ENCODE measurements at regions not wholly inside any gene's neighbourhood (a gene's known extent, or its start where the extent isn't known, plus 50 kb on each side); places are given as distances from the start of the nearest gene placed in this dataset.

DNA sequence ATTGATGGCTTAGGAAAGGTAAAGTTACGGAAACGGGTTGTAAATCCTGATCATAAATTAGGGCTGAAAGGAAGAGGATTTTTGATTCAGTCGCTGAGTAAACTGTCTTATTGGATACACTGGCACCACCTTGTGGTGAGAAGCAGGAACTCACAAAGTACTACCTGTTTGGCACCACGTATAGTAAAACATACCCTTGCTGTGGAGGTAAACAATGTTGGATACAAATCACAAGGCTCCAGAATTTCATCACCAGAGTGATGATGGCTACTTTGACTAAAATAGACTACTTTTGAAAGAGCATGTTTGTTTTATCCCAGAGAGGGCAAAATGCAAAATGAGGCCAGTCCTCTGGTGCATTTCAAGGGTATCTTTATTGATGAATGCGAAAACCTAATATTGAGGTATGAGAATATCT, 216.9 kb downstream of the IGSF11 start:
- H3K4me3 Mint-ChIP-seq, result no peak overlapping the region
- H3K4me1 Mint-ChIP-seq, result peaks cover 6% of the 10 kb centered on the region; the same call in 2 of the 3 replicates
- Histone ChIP-seq H4K20me1 (replicated peaks; ENCODE audit: insufficient read depth) (no peaks in the 10 kb centered on the region), H3K27me3 (ENCODE audit: insufficient read depth) (no peaks in the 10 kb centered on the region), H3F3A (replicated peaks; ENCODE audit: low read depth) (no peaks in the 10 kb centered on the region), H3K79me2 (replicated peaks; ENCODE audit: insufficient read depth) (no peaks in the 10 kb centered on the region), H3K36me3 (ENCODE audit: insufficient read depth) (no peaks in the 10 kb centered on the region), H3K4me2 (no peak overlapping the region), H2AFZ (no peak overlapping the region), H3K4me3 (no peak overlapping the region), H3K9me2 (ENCODE audit: insufficient read depth) (no peaks in the 10 kb centered on the region), H3K4me1 (ENCODE audit: insufficient read depth) (peaks cover 4% of the 10 kb centered on the region; the same call in 1 of the 2 replicates), H3K27ac (ENCODE audit: low read depth) (no peak overlapping the region)
- H3K36me3 Mint-ChIP-seq (ENCODE audit: low read depth), result no peaks in the 10 kb centered on the region
- TF ChIP-seq EZH2phosphoT487 (IDR thresholded peaks at IDR 0.05; ENCODE audit: unreplicated experiment), result no peak
- TF ChIP-seq NANOG (IDR thresholded peaks at IDR 0.05; ENCODE audit: borderline replicate concordance), result no peak
- TF ChIP-seq ZNF331 (CRISPR knock-in tag; IDR thresholded peaks at IDR 0.05; ENCODE audit: low read depth), result no peak
- no peak for TF ChIP-seq JUNB (IDR thresholded peaks at IDR 0.05; ENCODE audit: unreplicated experiment)
- TF ChIP-seq, protein P1, sequence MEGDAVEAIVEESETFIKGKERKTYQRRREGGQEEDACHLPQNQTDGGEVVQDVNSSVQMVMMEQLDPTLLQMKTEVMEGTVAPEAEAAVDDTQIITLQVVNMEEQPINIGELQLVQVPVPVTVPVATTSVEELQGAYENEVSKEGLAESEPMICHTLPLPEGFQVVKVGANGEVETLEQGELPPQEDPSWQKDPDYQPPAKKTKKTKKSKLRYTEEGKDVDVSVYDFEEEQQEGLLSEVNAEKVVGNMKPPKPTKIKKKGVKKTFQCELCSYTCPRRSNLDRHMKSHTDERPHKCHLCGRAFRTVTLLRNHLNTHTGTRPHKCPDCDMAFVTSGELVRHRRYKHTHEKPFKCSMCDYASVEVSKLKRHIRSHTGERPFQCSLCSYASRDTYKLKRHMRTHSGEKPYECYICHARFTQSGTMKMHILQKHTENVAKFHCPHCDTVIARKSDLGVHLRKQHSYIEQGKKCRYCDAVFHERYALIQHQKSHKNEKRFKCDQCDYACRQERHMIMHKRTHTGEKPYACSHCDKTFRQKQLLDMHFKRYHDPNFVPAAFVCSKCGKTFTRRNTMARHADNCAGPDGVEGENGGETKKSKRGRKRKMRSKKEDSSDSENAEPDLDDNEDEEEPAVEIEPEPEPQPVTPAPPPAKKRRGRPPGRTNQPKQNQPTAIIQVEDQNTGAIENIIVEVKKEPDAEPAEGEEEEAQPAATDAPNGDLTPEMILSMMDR (conservative IDR thresholded peaks at IDR 0.05; ENCODE audit: low read depth in 2 of 2), result peak; percentile 85 to 88
- TF ChIP-seq EZH2 (IDR thresholded peaks at IDR 0.05; ENCODE audit: low read depth, unreplicated experiment), result no peak
- TF ChIP-seq ZNF114 (CRISPR knock-in tag; IDR thresholded peaks at IDR 0.05), result no peak
- TF ChIP-seq, protein P2, sequence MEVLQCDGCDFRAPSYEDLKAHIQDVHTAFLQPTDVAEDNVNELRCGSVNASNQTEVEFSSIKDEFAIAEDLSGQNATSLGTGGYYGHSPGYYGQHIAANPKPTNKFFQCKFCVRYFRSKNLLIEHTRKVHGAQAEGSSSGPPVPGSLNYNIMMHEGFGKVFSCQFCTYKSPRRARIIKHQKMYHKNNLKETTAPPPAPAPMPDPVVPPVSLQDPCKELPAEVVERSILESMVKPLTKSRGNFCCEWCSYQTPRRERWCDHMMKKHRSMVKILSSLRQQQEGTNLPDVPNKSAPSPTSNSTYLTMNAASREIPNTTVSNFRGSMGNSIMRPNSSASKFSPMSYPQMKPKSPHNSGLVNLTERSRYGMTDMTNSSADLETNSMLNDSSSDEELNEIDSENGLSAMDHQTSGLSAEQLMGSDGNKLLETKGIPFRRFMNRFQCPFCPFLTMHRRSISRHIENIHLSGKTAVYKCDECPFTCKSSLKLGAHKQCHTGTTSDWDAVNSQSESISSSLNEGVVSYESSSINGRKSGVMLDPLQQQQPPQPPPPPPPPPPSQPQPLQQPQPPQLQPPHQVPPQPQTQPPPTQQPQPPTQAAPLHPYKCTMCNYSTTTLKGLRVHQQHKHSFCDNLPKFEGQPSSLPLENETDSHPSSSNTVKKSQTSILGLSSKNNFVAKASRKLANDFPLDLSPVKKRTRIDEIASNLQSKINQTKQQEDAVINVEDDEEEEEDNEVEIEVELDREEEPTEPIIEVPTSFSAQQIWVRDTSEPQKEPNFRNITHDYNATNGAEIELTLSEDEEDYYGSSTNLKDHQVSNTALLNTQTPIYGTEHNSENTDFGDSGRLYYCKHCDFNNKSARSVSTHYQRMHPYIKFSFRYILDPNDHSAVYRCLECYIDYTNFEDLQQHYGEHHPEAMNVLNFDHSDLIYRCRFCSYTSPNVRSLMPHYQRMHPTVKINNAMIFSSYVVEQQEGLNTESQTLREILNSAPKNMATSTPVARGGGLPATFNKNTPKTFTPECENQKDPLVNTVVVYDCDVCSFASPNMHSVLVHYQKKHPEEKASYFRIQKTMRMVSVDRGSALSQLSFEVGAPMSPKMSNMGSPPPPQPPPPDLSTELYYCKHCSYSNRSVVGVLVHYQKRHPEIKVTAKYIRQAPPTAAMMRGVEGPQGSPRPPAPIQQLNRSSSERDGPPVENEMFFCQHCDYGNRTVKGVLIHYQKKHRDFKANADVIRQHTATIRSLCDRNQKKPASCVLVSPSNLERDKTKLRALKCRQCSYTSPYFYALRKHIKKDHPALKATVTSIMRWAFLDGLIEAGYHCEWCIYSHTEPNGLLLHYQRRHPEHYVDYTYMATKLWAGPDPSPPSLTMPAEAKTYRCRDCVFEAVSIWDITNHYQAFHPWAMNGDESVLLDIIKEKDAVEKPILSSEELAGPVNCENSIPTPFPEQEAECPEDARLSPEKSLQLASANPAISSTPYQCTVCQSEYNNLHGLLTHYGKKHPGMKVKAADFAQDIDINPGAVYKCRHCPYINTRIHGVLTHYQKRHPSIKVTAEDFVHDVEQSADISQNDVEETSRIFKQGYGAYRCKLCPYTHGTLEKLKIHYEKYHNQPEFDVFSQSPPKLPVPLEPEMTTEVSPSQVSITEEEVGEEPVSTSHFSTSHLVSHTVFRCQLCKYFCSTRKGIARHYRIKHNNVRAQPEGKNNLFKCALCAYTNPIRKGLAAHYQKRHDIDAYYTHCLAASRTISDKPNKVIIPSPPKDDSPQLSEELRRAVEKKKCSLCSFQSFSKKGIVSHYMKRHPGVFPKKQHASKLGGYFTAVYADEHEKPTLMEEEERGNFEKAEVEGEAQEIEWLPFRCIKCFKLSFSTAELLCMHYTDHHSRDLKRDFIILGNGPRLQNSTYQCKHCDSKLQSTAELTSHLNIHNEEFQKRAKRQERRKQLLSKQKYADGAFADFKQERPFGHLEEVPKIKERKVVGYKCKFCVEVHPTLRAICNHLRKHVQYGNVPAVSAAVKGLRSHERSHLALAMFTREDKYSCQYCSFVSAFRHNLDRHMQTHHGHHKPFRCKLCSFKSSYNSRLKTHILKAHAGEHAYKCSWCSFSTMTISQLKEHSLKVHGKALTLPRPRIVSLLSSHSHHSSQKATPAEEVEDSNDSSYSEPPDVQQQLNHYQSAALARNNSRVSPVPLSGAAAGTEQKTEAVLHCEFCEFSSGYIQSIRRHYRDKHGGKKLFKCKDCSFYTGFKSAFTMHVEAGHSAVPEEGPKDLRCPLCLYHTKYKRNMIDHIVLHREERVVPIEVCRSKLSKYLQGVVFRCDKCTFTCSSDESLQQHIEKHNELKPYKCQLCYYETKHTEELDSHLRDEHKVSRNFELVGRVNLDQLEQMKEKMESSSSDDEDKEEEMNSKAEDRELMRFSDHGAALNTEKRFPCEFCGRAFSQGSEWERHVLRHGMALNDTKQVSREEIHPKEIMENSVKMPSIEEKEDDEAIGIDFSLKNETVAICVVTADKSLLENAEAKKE (CRISPR knock-in tag; IDR thresholded peaks at IDR 0.05), result no peak
- DNase-seq (ENCODE audit: low spot score), result peak; percentile 88
- no peaks in the 10 kb centered on the region; the same call in 2 of the 3 replicates for H3K9me3 Mint-ChIP-seq
- ATAC-seq, result peak; percentile 88
- H3K27me3 Mint-ChIP-seq (ENCODE audit: insufficient read depth, low read depth, poor library complexity), result no peaks in the 10 kb centered on the region
- H3K27ac Mint-ChIP-seq, result no peak overlapping the region

All from GM23338 (cell line).